SIG-M5 treated with dmso at 0.1 percent for 504 hours (cell line): ENCODE measurements at regions not wholly inside any gene's neighbourhood (a gene's known extent, or its start where the extent isn't known, plus 50 kb on each side); places are given as distances from the start of the nearest gene placed in this dataset.
"Not testable (repeated sequence)": the region's sequence is repeated elsewhere in the genome, so short reads cannot be mapped to it uniquely, and the experiment has no call there.

Source experiments
- DNase-seq: peaks from one replicate; lab custom pipeline; 2025; ENCODE audit not compliant: unreplicated experiment; lab: John Stamatoyannopoulos, UW

GRCh38 chr1:103469801-103470200, 55.7 kb upstream of the RNPC3 start:
- DNase-seq = no peak

GRCh38 chr1:103467100-103467499, 58.4 kb upstream of the RNPC3 start:
- DNase-seq = no peak

- DNase-seq = peak; percentile 20
Observed at GRCh38 chr1:103461161-103462105, 64.1 kb upstream of the RNPC3 start.

GRCh38 chr1:103460511-103460910, 65.0 kb upstream of the RNPC3 start:
- DNase-seq = no peak

GRCh38 chr1:103459346-103459745, 66.2 kb upstream of the RNPC3 start:
- no peak for DNase-seq

GRCh38 chr1:103457886-103458455, 67.5 kb upstream of the RNPC3 start:
- DNase-seq = no peak

GRCh38 chr1:103448560-103448959, 76.9 kb upstream of the RNPC3 start:
- peak; percentile 34 for DNase-seq

GRCh38 chr1:103447471-103447870, 78.0 kb upstream of the RNPC3 start:
- no peak for DNase-seq

GRCh38 chr1:103441342-103441741, 84.2 kb upstream of the RNPC3 start:
- no peak for DNase-seq

GRCh38 chr1:103436568-103437100, 88.9 kb upstream of the RNPC3 start:
- not testable (repeated sequence) for DNase-seq

- no peak for DNase-seq
Observed at GRCh38 chr1:103435443-103435842, 90.1 kb upstream of the RNPC3 start.

GRCh38 chr1:103424650-103425049, 100.8 kb upstream of the RNPC3 start:
- DNase-seq = no peak

GRCh38 chr1:103416681-103417286, 108.7 kb upstream of the RNPC3 start:
- no peak for DNase-seq

GRCh38 chr1:103387898-103388297, 137.6 kb upstream of the RNPC3 start:
- no peak for DNase-seq

GRCh38 chr1:103373991-103374390, 151.5 kb upstream of the RNPC3 start:
- DNase-seq = no peak

GRCh38 chr1:103372866-103373265, 152.6 kb upstream of the RNPC3 start:
- no peak for DNase-seq

GRCh38 chr1:103371234-103371633, 154.3 kb upstream of the RNPC3 start:
- no peak for DNase-seq

GRCh38 chr1:103367186-103367585, 158.3 kb upstream of the RNPC3 start:
- no peak for DNase-seq

- DNase-seq = peak; percentile 6
Observed at GRCh38 chr1:103365860-103366569, 159.5 kb upstream of the RNPC3 start.

GRCh38 chr1:103363008-103363365, 162.5 kb upstream of the RNPC3 start:
- no peak for DNase-seq

GRCh38 chr1:103362348-103363007, 163.0 kb upstream of the RNPC3 start:
- DNase-seq = no peak
